ENCODE measurements at regions not wholly inside any gene's neighbourhood (a gene's known extent, or its start where the extent isn't known, plus 50 kb on each side); places are given as distances from the start of the nearest gene placed in this dataset.

DNA sequence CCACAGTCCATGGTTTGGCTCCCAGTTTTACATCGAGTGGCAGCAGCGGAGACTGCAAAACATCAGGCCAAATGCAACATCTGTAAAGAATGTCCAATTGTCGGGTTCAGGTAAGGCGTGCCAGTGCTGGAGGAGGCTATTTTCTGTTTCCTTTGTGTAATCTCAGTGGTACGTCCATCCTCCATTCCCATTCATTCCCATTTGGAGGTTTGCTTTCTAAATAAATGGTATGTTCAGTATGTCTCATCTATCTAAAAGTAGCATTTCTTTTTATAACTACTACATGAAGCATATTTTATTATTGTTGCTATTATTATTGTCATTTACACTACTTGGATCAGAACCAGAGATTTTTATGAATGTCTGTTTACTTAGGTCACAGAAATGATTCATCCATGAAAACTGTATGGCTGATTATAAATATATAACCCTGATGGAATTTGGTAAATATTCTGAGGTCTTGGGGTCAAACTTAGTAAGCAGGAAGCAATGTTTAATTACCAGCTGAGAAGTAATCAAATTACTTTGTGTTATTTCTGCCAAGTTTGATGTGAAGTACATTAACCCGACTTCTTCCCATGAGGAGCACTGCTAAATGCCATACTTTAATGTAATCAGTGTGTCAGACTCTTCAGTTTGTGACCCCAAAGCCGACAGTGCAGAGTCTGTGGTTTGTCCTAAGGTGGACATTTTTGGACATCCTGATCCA, 512.9 kb downstream of the UTRN start:
- Mint-ChIP-seq H3K4me1 (ENCODE audit: low read depth, unreplicated experiment) (no peaks in the 10 kb centered on the region), H3K9me3 (ENCODE audit: unreplicated experiment) (no peaks in the 10 kb centered on the region), H3K4me3 (ENCODE audit: unreplicated experiment) (no peak overlapping the region), H3K27ac (ENCODE audit: unreplicated experiment) (no peak overlapping the region), H3K27me3 (ENCODE audit: insufficient read depth, unreplicated experiment) (no peaks in the 10 kb centered on the region), H3K36me3 (ENCODE audit: insufficient read depth, unreplicated experiment) (peaks cover 66% of the 10 kb centered on the region)
- no peaks in the 10 kb centered on the region for H3K27me3 ChIP-seq (replicated peaks; ENCODE audit: control insufficient read depth, insufficient read depth, low read length)
- ChIA-PET CTCF (no interaction called here), POLR2A (no interaction called here)
- TF ChIP-seq, protein P1, sequence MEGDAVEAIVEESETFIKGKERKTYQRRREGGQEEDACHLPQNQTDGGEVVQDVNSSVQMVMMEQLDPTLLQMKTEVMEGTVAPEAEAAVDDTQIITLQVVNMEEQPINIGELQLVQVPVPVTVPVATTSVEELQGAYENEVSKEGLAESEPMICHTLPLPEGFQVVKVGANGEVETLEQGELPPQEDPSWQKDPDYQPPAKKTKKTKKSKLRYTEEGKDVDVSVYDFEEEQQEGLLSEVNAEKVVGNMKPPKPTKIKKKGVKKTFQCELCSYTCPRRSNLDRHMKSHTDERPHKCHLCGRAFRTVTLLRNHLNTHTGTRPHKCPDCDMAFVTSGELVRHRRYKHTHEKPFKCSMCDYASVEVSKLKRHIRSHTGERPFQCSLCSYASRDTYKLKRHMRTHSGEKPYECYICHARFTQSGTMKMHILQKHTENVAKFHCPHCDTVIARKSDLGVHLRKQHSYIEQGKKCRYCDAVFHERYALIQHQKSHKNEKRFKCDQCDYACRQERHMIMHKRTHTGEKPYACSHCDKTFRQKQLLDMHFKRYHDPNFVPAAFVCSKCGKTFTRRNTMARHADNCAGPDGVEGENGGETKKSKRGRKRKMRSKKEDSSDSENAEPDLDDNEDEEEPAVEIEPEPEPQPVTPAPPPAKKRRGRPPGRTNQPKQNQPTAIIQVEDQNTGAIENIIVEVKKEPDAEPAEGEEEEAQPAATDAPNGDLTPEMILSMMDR (IDR thresholded peaks at IDR 0.05; ENCODE audit: insufficient read depth in 1 of 2, low read depth in 1 of 2, low read length in 1 of 2, severe bottlenecking in 1 of 2, unreplicated experiment in 1 of 2): no peak
- H3K4me1 ChIP-seq: no peaks in the 10 kb centered on the region
- BruUV-seq (replicated peaks): no TSS peak
- no peaks in the 10 kb centered on the region; the same call in 1 of the 2 replicates for H3K36me3 ChIP-seq (ENCODE audit: control insufficient read depth, insufficient read depth, low read length)
- no peak overlapping the region for H3K4me3 ChIP-seq (ENCODE audit: low read depth, low read length)
- intact Hi-C loops (cut with micrococcal nuclease; ENCODE audit: unreplicated experiment): no loop called here
- no peaks in the 10 kb centered on the region for H3K9me3 ChIP-seq
- no peak for DNase-seq

DNA sequence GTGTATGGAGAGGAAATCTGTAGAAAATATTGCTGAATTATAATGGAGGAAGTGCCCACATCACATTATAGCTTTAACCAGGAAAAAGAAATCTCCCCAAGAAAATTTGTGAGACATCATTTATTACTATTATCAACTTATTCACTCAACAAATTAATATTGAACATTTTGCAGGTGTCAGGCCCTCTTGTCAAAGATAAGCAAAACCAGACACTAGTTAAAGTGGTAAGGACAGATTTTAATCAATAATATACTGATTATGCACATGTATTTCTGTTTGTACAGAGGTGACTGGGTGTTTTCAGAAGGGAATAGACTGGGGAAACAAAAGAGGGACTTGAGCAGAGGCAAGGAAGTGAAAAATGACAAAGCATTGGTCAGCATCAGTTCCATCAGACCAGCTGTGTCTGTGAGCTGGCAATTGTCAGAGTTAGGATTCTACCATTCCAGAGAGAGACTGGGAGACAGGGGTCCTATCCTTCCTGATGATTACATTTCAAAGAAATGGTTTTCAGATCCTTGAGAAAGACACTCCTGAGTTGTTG, 519.2 kb downstream of the UTRN start:
- TF ChIP-seq, protein P1 (IDR thresholded peaks at IDR 0.05; ENCODE audit: insufficient read depth in 1 of 2, low read depth in 1 of 2, low read length in 1 of 2, severe bottlenecking in 1 of 2, unreplicated experiment in 1 of 2): no peak
- H3K9me3 Mint-ChIP-seq (ENCODE audit: unreplicated experiment): no peaks in the 10 kb centered on the region
- Histone ChIP-seq H3K36me3 (ENCODE audit: control insufficient read depth, insufficient read depth, low read length) (no peaks in the 10 kb centered on the region), H3K9me3 (no peaks in the 10 kb centered on the region), H3K4me3 (ENCODE audit: low read depth, low read length) (no peak overlapping the region), H3K4me1 (no peaks in the 10 kb centered on the region), H3K27me3 (replicated peaks; ENCODE audit: control insufficient read depth, insufficient read depth, low read length) (no peaks in the 10 kb centered on the region)
- CTCF ChIA-PET: interaction anchor here (0.5 kb wide), 1 partner anchor 21 kb away, joined by 3 read pairs; no protein-coding TSS in a partner anchor
- H3K36me3 Mint-ChIP-seq (ENCODE audit: insufficient read depth, unreplicated experiment): peaks cover 52% of the 10 kb centered on the region
- no peak overlapping the region for H3K4me3 Mint-ChIP-seq (ENCODE audit: unreplicated experiment)
- H3K27ac Mint-ChIP-seq (ENCODE audit: unreplicated experiment): no peak overlapping the region
- no TSS peak for BruUV-seq (replicated peaks)
- H3K4me1 Mint-ChIP-seq (ENCODE audit: low read depth, unreplicated experiment): peaks cover 11% of the 10 kb centered on the region
- DNase-seq: no peak
- intact Hi-C loops (cut with micrococcal nuclease; ENCODE audit: unreplicated experiment): no loop called here
- POLR2A ChIA-PET: no interaction called here
- H3K27me3 Mint-ChIP-seq (ENCODE audit: insufficient read depth, unreplicated experiment): no peaks in the 10 kb centered on the region

DNA sequence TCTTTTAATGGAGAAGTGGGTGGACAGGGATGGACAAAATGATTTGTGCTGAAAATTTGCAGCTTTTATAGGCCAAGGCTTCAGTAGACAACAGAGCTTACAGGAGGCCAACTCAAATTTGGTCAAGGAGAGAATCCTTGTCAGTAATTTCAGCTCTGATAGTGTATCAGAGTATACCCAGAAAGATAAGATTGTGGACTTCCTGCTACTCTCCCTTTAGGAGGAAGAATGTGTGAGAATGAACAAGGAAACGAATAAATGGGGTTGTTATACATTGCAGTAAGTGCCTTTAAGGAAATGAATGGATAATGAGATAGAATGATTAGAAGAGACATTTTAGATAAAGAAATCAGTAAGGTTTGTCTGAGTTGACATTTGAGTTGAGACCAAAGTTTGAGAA, 519.9 kb downstream of the UTRN start:
- Mint-ChIP-seq H3K4me1 (ENCODE audit: low read depth, unreplicated experiment) (peaks cover 11% of the 10 kb centered on the region), H3K36me3 (ENCODE audit: insufficient read depth, unreplicated experiment) (peaks cover 57% of the 10 kb centered on the region), H3K9me3 (ENCODE audit: unreplicated experiment) (no peaks in the 10 kb centered on the region), H3K27me3 (ENCODE audit: insufficient read depth, unreplicated experiment) (no peaks in the 10 kb centered on the region), H3K4me3 (ENCODE audit: unreplicated experiment) (no peak overlapping the region), H3K27ac (ENCODE audit: unreplicated experiment) (no peak overlapping the region)
- ChIA-PET CTCF (no interaction called here), POLR2A (no interaction called here)
- Histone ChIP-seq H3K9me3 (no peaks in the 10 kb centered on the region), H3K4me1 (no peaks in the 10 kb centered on the region), H3K27me3 (replicated peaks; ENCODE audit: control insufficient read depth, insufficient read depth, low read length) (no peaks in the 10 kb centered on the region), H3K4me3 (ENCODE audit: low read depth, low read length) (no peak overlapping the region), H3K36me3 (ENCODE audit: control insufficient read depth, insufficient read depth, low read length) (no peaks in the 10 kb centered on the region)
- BruUV-seq (replicated peaks): no TSS peak
- no peak for DNase-seq
- intact Hi-C loops (cut with micrococcal nuclease; ENCODE audit: unreplicated experiment): no loop called here
- TF ChIP-seq, protein P1 (IDR thresholded peaks at IDR 0.05; ENCODE audit: insufficient read depth in 1 of 2, low read depth in 1 of 2, low read length in 1 of 2, severe bottlenecking in 1 of 2, unreplicated experiment in 1 of 2): no peak
